Kidney epithelial cell (primary cell): ENCODE measurements at regions not wholly inside any gene's neighbourhood (a gene's known extent, or its start where the extent isn't known, plus 50 kb on each side); places are given as distances from the start of the nearest gene placed in this dataset.
A peak's percentile ranks its signal among the peaks of the same experiment; 100 is the strongest.

Experiments used
- DNase-seq: peaks from one replicate; pipeline ENCODE4 v3.0.0-alpha.2; 2010; ENCODE audit warnings: low read depth
- H3K27me3 ChIP-seq: 2 replicates; pipeline ENCODE4 v1.6.0; 2011; ENCODE audit warnings: low read length; ENCODE audit not compliant: control insufficient read depth, insufficient read depth
- H3K36me3 ChIP-seq: 2 replicates; pipeline ENCODE4 v1.5.1; 2011; ENCODE audit warnings: low read length; ENCODE audit not compliant: control insufficient read depth, insufficient read depth
- H3K4me3 ChIP-seq: 2 replicates; pipeline ENCODE4 v1.5.1; 2011; ENCODE audit warnings: low read depth, mild to moderate bottlenecking, control low read depth, low read length
- TF ChIP-seq, protein P1 (sequence below): IDR thresholded peaks from 2 replicates; pipeline ENCODE4 v1.5.1; 2011; ENCODE audit warnings: mild to moderate bottlenecking, moderate library complexity, low read length, control low read depth, inconsistent platforms; ENCODE audit not compliant: insufficient read depth, poor library complexity, severe bottlenecking

DNA sequence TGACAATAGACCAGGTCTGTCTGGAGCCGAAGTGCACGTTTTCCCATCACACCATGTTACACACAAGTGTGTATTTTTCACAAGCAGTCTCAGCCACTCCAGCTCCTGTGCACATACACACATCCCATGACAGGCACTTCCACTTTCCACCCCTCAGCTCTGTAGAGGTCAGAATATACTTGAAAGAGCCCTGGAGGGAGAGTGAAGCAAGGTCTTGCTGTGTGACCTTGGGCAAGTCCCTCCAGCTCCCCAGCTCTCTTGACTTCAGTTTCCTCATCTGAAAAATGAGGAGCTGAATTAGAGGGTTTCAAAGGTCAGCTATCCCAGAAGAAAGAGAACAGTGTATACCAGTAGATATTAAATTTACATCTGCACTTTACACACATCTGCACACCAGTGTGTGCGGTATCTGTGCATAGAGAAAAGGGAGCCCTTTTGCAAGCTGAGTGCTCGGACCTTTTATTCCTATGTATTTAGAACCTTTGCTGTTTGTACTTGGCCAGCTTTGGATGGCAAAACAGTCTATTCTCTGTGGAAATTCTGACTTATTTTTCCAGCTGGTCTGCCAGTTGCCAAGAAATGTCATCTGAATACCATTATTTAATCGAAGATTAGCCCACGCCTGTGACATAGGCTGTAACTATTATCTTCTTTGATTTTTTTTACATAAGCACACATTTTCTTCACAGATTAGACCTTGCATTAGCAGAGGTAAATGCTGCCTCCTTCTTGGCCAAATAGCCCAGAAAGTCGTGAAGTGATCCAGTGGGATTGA lies 528.0 kb downstream of the BNC2 start:
- Histone ChIP-seq H3K4me3 (no peak overlapping the region), H3K36me3 (no peaks in the 10 kb centered on the region), H3K27me3 (no peaks in the 10 kb centered on the region)
- no peak for DNase-seq
- TF ChIP-seq, protein P1, sequence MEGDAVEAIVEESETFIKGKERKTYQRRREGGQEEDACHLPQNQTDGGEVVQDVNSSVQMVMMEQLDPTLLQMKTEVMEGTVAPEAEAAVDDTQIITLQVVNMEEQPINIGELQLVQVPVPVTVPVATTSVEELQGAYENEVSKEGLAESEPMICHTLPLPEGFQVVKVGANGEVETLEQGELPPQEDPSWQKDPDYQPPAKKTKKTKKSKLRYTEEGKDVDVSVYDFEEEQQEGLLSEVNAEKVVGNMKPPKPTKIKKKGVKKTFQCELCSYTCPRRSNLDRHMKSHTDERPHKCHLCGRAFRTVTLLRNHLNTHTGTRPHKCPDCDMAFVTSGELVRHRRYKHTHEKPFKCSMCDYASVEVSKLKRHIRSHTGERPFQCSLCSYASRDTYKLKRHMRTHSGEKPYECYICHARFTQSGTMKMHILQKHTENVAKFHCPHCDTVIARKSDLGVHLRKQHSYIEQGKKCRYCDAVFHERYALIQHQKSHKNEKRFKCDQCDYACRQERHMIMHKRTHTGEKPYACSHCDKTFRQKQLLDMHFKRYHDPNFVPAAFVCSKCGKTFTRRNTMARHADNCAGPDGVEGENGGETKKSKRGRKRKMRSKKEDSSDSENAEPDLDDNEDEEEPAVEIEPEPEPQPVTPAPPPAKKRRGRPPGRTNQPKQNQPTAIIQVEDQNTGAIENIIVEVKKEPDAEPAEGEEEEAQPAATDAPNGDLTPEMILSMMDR, result no peak

DNA sequence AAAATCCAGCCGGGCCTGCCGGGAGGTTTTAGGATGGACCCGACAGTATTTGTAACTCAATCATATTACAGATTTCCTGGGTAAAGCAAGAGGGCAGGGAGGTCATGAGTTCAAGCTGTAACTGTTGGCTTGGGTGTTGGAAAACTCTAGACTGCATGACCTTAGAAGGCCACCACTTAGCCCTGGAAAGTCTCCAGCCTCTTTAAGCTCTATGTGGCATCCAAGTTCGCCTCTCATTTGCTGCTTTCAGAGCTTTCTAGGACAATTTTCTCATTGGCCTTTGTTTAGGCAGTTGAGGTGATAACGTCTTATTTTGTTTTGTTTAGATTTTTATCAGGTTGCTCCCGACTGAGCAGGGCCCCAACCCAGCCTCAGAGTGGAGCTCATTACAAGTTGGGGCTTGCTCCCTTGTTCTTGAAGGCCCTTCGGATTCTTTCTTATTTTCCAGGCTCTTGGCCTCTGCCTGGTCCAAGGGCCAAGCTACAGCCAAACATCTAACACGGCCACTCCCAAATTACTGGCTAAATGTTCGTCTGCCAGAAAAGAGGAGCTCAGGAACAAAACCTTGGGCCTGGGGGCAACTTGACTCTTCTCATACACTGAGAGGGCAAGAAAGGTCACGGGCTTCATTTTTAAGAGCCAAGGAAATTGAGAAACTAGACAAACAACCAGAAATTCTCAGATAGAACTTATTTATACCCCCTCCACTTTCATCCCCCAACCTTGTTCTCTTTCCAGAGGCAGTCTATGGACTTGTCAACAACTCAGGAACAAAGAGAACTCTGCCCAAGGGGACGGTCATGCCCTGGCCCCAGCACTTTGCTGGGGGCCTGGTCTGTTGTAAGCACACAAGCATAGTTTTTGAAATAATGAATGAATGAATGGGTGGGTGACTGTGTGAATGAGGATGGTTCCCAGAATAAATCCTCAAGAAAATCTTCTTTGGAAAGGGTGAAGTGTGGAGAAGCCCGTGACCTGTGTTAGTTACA lies 526.9 kb downstream of the BNC2 start:
- no peaks in the 10 kb centered on the region for H3K36me3 ChIP-seq
- no peak overlapping the region for H3K4me3 ChIP-seq
- DNase-seq, result no peak
- TF ChIP-seq, protein P1, result no peak
- no peaks in the 10 kb centered on the region for H3K27me3 ChIP-seq

DNA sequence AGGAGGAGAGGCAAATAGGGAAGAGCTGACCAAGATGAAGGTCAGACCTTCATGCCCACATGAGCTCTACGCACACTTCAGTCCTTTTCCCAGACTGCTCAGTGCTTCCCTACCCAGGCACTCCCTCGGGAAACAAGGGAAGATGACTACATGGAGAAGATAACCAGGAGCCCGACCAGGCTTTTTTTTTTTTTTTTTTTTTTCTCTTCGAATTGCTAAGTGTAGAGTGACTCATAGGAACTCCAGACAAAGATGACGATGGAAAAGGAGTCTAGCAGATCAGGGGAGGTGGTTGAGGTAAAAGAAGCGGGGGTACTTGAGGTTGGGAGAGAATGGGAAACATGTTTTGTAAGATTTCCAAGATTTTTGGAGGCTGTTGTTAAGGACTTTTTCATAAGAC lies 526.1 kb downstream of the BNC2 start:
- DNase-seq, result peak; percentile 52
- H3K27me3 ChIP-seq, result no peaks in the 10 kb centered on the region
- no peak overlapping the region for H3K4me3 ChIP-seq
- TF ChIP-seq, protein P1, result no peak
- no peaks in the 10 kb centered on the region for H3K36me3 ChIP-seq

DNA sequence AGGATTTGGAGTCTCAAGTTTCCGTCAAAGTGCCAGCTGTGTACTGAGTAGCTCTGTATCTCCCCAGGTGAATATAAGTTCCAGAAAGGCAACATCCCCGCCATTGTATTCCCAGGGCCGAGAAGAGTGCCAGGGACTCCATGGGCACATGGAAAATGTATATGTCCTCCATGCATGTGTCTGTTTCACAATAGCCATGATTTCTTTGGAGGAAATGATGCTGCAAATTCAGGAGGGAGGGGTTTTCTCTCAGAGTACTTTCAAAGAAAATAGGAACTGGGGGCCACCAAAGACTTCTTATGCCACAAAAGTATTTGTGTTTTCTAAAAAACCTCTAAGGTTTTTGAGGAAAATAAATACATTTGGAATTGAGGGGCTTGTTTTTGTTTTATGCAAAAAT lies 524.6 kb downstream of the BNC2 start:
- no peak for DNase-seq
- H3K36me3 ChIP-seq, result no peaks in the 10 kb centered on the region
- H3K4me3 ChIP-seq, result no peak overlapping the region
- no peaks in the 10 kb centered on the region for H3K27me3 ChIP-seq
- TF ChIP-seq, protein P1, result no peak

DNA sequence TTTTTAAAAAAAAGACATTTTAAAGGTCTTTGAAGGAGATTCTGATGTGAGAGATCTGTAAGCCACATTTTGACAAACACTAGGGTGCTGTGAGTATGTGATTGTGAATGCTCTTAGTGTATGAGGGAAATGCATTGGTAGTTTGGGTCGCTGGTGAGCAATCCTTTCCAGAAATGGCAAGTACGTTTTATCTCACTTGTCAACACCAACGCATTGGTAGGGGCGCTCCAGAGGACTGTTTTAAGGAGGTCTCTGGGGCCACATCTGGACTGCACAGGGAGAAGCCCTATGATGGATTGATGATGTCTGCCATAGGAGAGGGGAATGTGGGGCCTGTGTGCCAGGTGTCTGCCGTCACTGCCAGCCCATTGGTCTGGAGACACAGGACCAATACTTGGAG lies 522.6 kb downstream of the BNC2 start:
- Histone ChIP-seq H3K36me3 (no peaks in the 10 kb centered on the region), H3K27me3 (no peaks in the 10 kb centered on the region), H3K4me3 (no peak overlapping the region)
- no peak for DNase-seq
- TF ChIP-seq, protein P1, result no peak
